Neural cell (in vitro differentiated cells): ENCODE measurements at regions not wholly inside any gene's neighbourhood (a gene's known extent, or its start where the extent isn't known, plus 50 kb on each side); places are given as distances from the start of the nearest gene placed in this dataset.

ENCODE experiments used
- H2AFZ ChIP-seq: fragments of 200-600, 300-800 bp; sonication (generic), shearing (Covaris generic); 2 replicates; pipeline ENCODE4 v1.6.0; 2014; ENCODE audit warnings: low read depth, mild to moderate bottlenecking, antibody characterized with exemption, low read length, moderate library complexity
- H3F3A ChIP-seq: fragments of 200-600 bp; shearing (Covaris generic); 2 replicates; pipeline ENCODE4 v1.6.1; 2016; ENCODE audit warnings: mild to moderate bottlenecking, moderate library complexity, mixed read lengths, antibody characterized with exemption, low read length; ENCODE audit not compliant: insufficient read depth, poor library complexity, severe bottlenecking
- H3K27ac ChIP-seq: fragments of 200-600, 300-800 bp; sonication (generic), shearing (Covaris generic); 2 replicates; pipeline ENCODE4 v1.5.1; 2014; ENCODE audit warnings: mild to moderate bottlenecking, low read length, moderate library complexity
- H3K27me3 ChIP-seq: fragments of 300-800, 200-600 bp; sonication (generic), shearing (Covaris generic); 2 replicates; pipeline ENCODE4 v1.6.0; 2014; ENCODE audit warnings: mild to moderate bottlenecking, low read depth, low read length, moderate library complexity; ENCODE audit not compliant: insufficient read depth
- H3K36me3 ChIP-seq: fragments of 300-800, 200-600 bp; sonication (generic), shearing (Covaris generic); 2 replicates; pipeline ENCODE4 v1.5.1; 2014; ENCODE audit warnings: mild to moderate bottlenecking, antibody characterized with exemption, low read length, moderate library complexity; ENCODE audit not compliant: insufficient read depth
- H3K4me2 ChIP-seq: fragments of 300-800, 200-600 bp; sonication (generic), shearing (Covaris generic); 2 replicates; pipeline ENCODE4 v1.6.0; 2014; ENCODE audit warnings: mild to moderate bottlenecking, low read length
- H3K4me3 ChIP-seq: fragments of 300-800, 200-600 bp; sonication (generic), shearing (Covaris generic); 2 replicates; pipeline ENCODE4 v1.5.1; 2014; ENCODE audit warnings: mild to moderate bottlenecking, low read length, moderate library complexity
- H3K79me2 ChIP-seq: fragments of 200-600 bp; shearing (Covaris generic); replicated peaks from 2 replicates; pipeline ENCODE4 v1.6.0; 2014; ENCODE audit warnings: mild to moderate bottlenecking, low read length, moderate library complexity; ENCODE audit not compliant: insufficient read depth
- H3K9ac ChIP-seq: fragments of 300-800, 200-600 bp; sonication (generic), shearing (Covaris generic); 2 replicates; pipeline ENCODE4 v1.6.1; 2016; ENCODE audit warnings: mild to moderate bottlenecking, low read length, mixed read lengths
- H3K9me2 ChIP-seq: fragments of 200-600 bp; shearing (Covaris generic); 2 replicates; pipeline ENCODE4 v1.6.1; 2016; ENCODE audit warnings: mild to moderate bottlenecking, low read length, mixed read lengths; ENCODE audit not compliant: insufficient read depth
- H3K9me3 ChIP-seq: fragments of 200-600, 300-800 bp; sonication (generic), shearing (Covaris generic); 2 replicates; pipeline ENCODE4 v1.6.1; 2016; ENCODE audit warnings: mild to moderate bottlenecking, mixed run types, low read length, moderate library complexity, mixed read lengths
- H4K20me1 ChIP-seq: fragments of 200-600 bp; shearing (Covaris generic); 2 replicates; pipeline ENCODE4 v1.6.1; 2016; ENCODE audit warnings: mild to moderate bottlenecking, mixed run types; ENCODE audit not compliant: insufficient read depth
- EP300 ChIP-seq: fragments of 450-650 bp; conservative IDR thresholded peaks from 2 replicates; pipeline ENCODE4 v1.6.1; 2014; ENCODE audit warnings: antibody characterized with exemption, mild to moderate bottlenecking, moderate library complexity; ENCODE audit not compliant: poor library complexity, severe bottlenecking
- EZH2 ChIP-seq: fragments of 200-600, 300-800 bp; shearing (Covaris generic), sonication (generic); IDR thresholded peaks from 2 replicates; pipeline ENCODE4 v1.6.1; 2014; ENCODE audit warnings: antibody characterized with exemption, low read length, borderline replicate concordance, mild to moderate bottlenecking; ENCODE audit not compliant: insufficient read depth, poor library complexity, severe bottlenecking
- MXI1 ChIP-seq: fragments of 450-650 bp; conservative IDR thresholded peaks from 2 replicates; pipeline ENCODE4 v1.6.1; 2014; ENCODE audit warnings: antibody characterized with exemption, mild to moderate bottlenecking; ENCODE audit not compliant: poor library complexity, severe bottlenecking
- POLR2AphosphoS5 ChIP-seq: IDR thresholded peaks from 2 replicates; pipeline ENCODE4 v1.6.1; 2012
- RAD21 ChIP-seq: fragments of 450-650 bp; conservative IDR thresholded peaks from 2 replicates; pipeline ENCODE4 v1.6.1; 2014; ENCODE audit warnings: antibody characterized with exemption, mild to moderate bottlenecking, moderate library complexity
- SMC3 ChIP-seq: fragments of 450-650 bp; conservative IDR thresholded peaks from 2 replicates; pipeline ENCODE4 v1.6.1; 2014; ENCODE audit warnings: antibody characterized with exemption, mild to moderate bottlenecking, moderate library complexity; ENCODE audit not compliant: poor library complexity
- TAF1 ChIP-seq: IDR thresholded peaks from 2 replicates; pipeline ENCODE4 v1.6.1; 2012; ENCODE audit warnings: low read depth
- TF ChIP-seq, protein P1 (sequence below): fragments of 450-650 bp; IDR thresholded peaks from 2 replicates; pipeline ENCODE4 v1.5.1; 2014; ENCODE audit warnings: antibody characterized with exemption, mild to moderate bottlenecking, moderate library complexity; ENCODE audit not compliant: poor library complexity, severe bottlenecking
- TF ChIP-seq, protein P2 (sequence below): IDR thresholded peaks from 2 replicates; pipeline ENCODE4 v1.6.1; 2012; ENCODE audit warnings: borderline replicate concordance

DNA sequence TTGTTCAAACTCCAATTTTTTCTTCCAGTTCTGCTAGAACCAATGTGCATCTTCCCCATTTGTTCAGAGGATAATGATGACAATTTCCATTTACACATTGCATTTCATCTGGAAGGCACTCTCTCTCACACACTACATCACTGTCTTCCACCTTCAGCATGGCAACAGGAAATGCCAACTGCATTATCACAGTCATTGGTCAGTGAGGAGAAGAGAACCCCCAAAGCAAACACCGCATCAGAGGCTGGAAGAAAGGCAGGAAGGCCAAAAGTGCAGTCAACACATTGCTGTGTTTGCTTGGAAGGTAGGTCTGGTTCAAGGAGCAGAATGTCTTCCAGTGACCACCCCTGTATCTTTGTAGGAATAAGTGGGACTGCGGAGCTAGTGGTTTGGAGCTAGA, 192.2 kb upstream of the RHOBTB1 start:
- Histone ChIP-seq H3K4me2 (no peak overlapping the region), H3K27me3 (no peaks in the 10 kb centered on the region), H3K27ac (no peak overlapping the region), H3K36me3 (no peaks in the 10 kb centered on the region), H4K20me1 (no peaks in the 10 kb centered on the region), H3K9ac (no peak overlapping the region), H3K9me2 (no peaks in the 10 kb centered on the region), H3F3A (no peaks in the 10 kb centered on the region), H3K4me3 (no peak overlapping the region), H2AFZ (no peak overlapping the region), H3K9me3 (peaks cover 4% of the 10 kb centered on the region), H3K79me2 (no peaks in the 10 kb centered on the region)
- TF ChIP-seq, protein P1, sequence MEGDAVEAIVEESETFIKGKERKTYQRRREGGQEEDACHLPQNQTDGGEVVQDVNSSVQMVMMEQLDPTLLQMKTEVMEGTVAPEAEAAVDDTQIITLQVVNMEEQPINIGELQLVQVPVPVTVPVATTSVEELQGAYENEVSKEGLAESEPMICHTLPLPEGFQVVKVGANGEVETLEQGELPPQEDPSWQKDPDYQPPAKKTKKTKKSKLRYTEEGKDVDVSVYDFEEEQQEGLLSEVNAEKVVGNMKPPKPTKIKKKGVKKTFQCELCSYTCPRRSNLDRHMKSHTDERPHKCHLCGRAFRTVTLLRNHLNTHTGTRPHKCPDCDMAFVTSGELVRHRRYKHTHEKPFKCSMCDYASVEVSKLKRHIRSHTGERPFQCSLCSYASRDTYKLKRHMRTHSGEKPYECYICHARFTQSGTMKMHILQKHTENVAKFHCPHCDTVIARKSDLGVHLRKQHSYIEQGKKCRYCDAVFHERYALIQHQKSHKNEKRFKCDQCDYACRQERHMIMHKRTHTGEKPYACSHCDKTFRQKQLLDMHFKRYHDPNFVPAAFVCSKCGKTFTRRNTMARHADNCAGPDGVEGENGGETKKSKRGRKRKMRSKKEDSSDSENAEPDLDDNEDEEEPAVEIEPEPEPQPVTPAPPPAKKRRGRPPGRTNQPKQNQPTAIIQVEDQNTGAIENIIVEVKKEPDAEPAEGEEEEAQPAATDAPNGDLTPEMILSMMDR: no peak
- no peak for TF ChIP-seq SMC3
- TF ChIP-seq RAD21: no peak
- TF ChIP-seq MXI1: no peak
- TF ChIP-seq POLR2AphosphoS5: no peak
- no peak for TF ChIP-seq EZH2
- TF ChIP-seq EP300: no peak
- TF ChIP-seq, protein P2, sequence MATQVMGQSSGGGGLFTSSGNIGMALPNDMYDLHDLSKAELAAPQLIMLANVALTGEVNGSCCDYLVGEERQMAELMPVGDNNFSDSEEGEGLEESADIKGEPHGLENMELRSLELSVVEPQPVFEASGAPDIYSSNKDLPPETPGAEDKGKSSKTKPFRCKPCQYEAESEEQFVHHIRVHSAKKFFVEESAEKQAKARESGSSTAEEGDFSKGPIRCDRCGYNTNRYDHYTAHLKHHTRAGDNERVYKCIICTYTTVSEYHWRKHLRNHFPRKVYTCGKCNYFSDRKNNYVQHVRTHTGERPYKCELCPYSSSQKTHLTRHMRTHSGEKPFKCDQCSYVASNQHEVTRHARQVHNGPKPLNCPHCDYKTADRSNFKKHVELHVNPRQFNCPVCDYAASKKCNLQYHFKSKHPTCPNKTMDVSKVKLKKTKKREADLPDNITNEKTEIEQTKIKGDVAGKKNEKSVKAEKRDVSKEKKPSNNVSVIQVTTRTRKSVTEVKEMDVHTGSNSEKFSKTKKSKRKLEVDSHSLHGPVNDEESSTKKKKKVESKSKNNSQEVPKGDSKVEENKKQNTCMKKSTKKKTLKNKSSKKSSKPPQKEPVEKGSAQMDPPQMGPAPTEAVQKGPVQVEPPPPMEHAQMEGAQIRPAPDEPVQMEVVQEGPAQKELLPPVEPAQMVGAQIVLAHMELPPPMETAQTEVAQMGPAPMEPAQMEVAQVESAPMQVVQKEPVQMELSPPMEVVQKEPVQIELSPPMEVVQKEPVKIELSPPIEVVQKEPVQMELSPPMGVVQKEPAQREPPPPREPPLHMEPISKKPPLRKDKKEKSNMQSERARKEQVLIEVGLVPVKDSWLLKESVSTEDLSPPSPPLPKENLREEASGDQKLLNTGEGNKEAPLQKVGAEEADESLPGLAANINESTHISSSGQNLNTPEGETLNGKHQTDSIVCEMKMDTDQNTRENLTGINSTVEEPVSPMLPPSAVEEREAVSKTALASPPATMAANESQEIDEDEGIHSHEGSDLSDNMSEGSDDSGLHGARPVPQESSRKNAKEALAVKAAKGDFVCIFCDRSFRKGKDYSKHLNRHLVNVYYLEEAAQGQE: no peak
- no peak for TF ChIP-seq TAF1

DNA sequence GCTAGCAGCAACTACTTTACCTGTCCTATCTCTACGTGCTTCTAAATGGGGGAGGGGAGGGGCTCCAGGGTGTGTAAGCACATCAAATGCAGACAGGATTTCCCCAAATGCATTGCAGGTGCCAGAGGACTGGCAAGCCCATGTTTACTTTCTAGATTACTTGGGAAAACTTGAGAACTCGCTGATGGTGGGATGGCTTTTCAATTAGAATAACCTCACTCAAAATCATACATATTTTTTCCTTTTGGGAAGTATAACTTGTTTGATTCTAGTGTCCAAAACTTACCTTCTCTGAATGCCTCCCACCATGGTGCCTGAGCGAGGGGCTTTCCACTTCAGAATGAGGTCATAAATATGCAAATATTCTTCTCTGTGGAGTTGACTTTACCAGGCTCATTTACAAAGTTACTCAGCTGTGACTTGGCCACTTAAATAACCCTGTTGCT, 191.3 kb upstream of the RHOBTB1 start:
- no peak overlapping the region for H3K9ac ChIP-seq
- no peak overlapping the region for H3K27ac ChIP-seq
- H3K9me2 ChIP-seq: no peaks in the 10 kb centered on the region
- no peaks in the 10 kb centered on the region for H3K79me2 ChIP-seq
- H3K36me3 ChIP-seq: no peaks in the 10 kb centered on the region
- no peak overlapping the region for H3K4me2 ChIP-seq
- H3K4me3 ChIP-seq: no peak overlapping the region
- H3K27me3 ChIP-seq: no peaks in the 10 kb centered on the region
- H3K9me3 ChIP-seq: peaks cover 4% of the 10 kb centered on the region
- TF ChIP-seq EP300: no peak
- TF ChIP-seq RAD21: no peak
- TF ChIP-seq, protein P2: no peak
- TF ChIP-seq SMC3: no peak
- TF ChIP-seq TAF1: no peak
- TF ChIP-seq EZH2: no peak
- TF ChIP-seq, protein P1: no peak
- TF ChIP-seq POLR2AphosphoS5: no peak
- no peak for TF ChIP-seq MXI1
- H2AFZ ChIP-seq: no peak overlapping the region
- H4K20me1 ChIP-seq: no peaks in the 10 kb centered on the region
- H3F3A ChIP-seq: no peaks in the 10 kb centered on the region
